Erythroblast (primary cell): ENCODE measurements at regions not wholly inside any gene's neighbourhood (a gene's known extent, or its start where the extent isn't known, plus 50 kb on each side); places are given as distances from the start of the nearest gene placed in this dataset.

Source experiments
- GATA1 ChIP-seq: IDR thresholded peaks from 2 replicates; pipeline ENCODE4 v1.6.1; 2011; ENCODE audit warnings: low read depth, mild to moderate bottlenecking, control low read depth, low read length, moderate library complexity
- POLR2A ChIP-seq: IDR thresholded peaks from 2 replicates; pipeline ENCODE4 v1.6.1; 2011; ENCODE audit warnings: mild to moderate bottlenecking, low read length

DNA sequence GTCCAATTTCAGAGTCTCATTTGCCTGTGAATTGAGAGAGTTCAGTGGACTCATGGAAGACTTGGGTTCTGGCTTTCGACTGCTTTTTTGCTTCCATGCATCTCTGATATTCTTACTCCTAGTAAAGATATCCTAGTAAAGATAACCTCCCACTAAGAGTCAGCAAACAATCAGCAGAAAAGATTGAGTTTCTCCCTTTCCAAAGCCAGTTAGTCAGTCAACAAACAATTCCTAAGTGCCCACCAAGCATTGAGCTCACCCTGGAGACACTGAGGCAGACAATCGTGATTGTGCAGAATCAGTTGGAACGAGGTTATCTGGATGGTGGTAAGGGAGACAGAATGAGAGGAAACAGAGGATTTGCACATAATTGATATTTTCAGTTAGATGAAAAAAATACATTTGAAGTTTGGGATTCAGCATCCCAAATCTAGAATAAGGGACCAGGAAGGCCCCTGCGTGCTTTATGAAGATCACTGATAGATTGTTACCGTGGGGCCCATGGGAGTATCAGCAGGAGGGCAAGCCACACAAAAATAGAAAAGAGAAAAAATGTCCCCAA, 99.7 kb upstream of the SLC38A2 start:
- TF ChIP-seq POLR2A (no peak), GATA1 (no peak)
